SK-N-SH treated with all-trans-retinoic acid at 6 μM for 48 hours (cell line): ENCODE measurements at regions not wholly inside any gene's neighbourhood (a gene's known extent, or its start where the extent isn't known, plus 50 kb on each side); places are given as distances from the start of the nearest gene placed in this dataset.

Experiments
- RARB ChIP-seq: fragments of 250-450 bp; sonication (Bioruptor Pico); IDR thresholded peaks from 2 replicates; pipeline ENCODE4 v1.8.0; 2021; ENCODE audit warnings: mild to moderate bottlenecking, moderate library complexity
- TF ChIP-seq, protein P1 (sequence below): fragments of 250-450 bp; sonication (Bioruptor Pico); IDR thresholded peaks from 2 replicates; pipeline ENCODE4 v1.5.1; 2020; ENCODE audit warnings: low read depth, mild to moderate bottlenecking, moderate library complexity

DNA sequence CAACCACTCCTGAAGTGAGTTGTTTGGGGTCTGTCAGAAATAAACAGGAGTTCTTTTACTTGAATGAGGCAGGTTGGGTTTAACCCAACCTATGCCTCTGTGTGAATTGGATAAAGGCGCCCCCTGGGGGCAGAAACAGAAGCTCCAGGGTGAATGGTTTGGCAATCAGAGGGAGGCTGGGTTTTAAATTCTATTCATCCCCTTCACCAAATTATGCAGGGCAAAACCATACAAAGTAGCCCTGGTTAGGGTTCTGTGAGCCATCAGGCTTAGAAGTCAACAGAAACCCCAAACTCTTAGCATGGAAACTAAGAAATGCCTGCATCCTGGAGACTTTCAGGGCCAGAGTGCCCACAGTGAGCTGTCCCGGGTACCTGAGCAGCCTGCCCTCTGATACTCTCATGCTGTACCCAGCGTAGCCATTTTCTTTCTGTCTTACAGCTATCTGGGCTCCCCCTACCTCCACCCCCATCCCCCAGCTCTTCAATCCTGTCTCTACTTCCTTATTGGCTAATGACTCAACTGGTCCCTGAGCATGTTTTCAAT, 241.5 kb downstream of the ICOS start:
- TF ChIP-seq RARB (CRISPR knock-in tag), result no peak
- TF ChIP-seq, protein P1, sequence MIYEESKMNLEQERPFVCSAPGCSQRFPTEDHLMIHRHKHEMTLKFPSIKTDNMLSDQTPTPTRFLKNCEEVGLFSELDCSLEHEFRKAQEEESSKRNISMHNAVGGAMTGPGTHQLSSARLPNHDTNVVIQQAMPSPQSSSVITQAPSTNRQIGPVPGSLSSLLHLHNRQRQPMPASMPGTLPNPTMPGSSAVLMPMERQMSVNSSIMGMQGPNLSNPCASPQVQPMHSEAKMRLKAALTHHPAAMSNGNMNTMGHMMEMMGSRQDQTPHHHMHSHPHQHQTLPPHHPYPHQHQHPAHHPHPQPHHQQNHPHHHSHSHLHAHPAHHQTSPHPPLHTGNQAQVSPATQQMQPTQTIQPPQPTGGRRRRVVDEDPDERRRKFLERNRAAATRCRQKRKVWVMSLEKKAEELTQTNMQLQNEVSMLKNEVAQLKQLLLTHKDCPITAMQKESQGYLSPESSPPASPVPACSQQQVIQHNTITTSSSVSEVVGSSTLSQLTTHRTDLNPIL, result no peak
